Upper lobe of left lung (tissue), 6 donors: ENCODE measurements at regions not wholly inside any gene's neighbourhood (a gene's known extent, or its start where the extent isn't known, plus 50 kb on each side); places are given as distances from the start of the nearest gene placed in this dataset.

Source experiments
- ATAC-seq, 2 donors: fragments of 200-7000 bp; cut with Tn5 transposase; one replicate each; pipeline ENCODE4 v1.9.1; 2022; ENCODE audit warnings: mild to moderate bottlenecking in 2 of 2, moderate library complexity in 2 of 2; ENCODE audit not compliant: low FRiP score in 2 of 2
- DNase-seq, 2 donors: peaks; one replicate each; pipeline ENCODE4 v3.0.0-alpha.2; 2019 to 2020
- H3K27ac ChIP-seq, 4 donors: fragments of 200-600 bp; sonication (generic); one replicate each; pipeline ENCODE4 v1.5.1; 2016 to 2019
- H3K27me3 ChIP-seq, 4 donors: fragments of 200-600 bp; sonication (generic); one replicate each; pipeline ENCODE4 v1.5.1; 2017 to 2019
- H3K36me3 ChIP-seq, 4 donors: fragments of 200-600 bp; sonication (generic); one replicate each; pipeline ENCODE4 v1.5.1; 2016 to 2019
- H3K4me1 ChIP-seq, 4 donors: fragments of 200-600 bp; sonication (generic); one replicate each; pipeline ENCODE4 v1.5.1; 2018 to 2019
- H3K4me3 ChIP-seq, 4 donors: fragments of 200-600 bp; sonication (generic); one replicate each; pipeline ENCODE4 v1.5.1; 2017 to 2019; ENCODE audit warnings: mild to moderate bottlenecking in 2 of 4, moderate library complexity in 1 of 4
- H3K9me3 ChIP-seq, 4 donors: fragments of 200-600 bp; sonication (generic); one replicate each; pipeline ENCODE4 v1.5.1; 2018 to 2019
- EP300 ChIP-seq, 4 donors: sonication (generic); formaldehyde crosslinking; IDR thresholded peaks; one replicate each; pipeline ENCODE4 v1.5.1; 2017; ENCODE audit warnings: antibody characterized with exemption in 4 of 4, control low read depth in 2 of 4
- POLR2A ChIP-seq, 4 donors: fragments of 450-650 bp; IDR thresholded peaks; one replicate each; pipeline ENCODE4 v1.5.1; 2016 to 2017; ENCODE audit warnings: antibody characterized with exemption in 4 of 4, mild to moderate bottlenecking in 2 of 4
- POLR2AphosphoS5 ChIP-seq, 2 donors: sonication (generic); formaldehyde crosslinking; IDR thresholded peaks; one replicate each; pipeline ENCODE4 v1.5.1; 2017; ENCODE audit warnings: antibody characterized with exemption in 2 of 2
- WGBS, 2 donors: methylation state at CpG; one replicate each; pipeline ENCODE4 v1.1.5; 2017 to 2018; 5-methylcytosine and 5-hydroxymethylcytosine counted together
- TF ChIP-seq, protein P1 (sequence below), 6 experiments: fragments of 450-650 bp in 4 of 6; fragments of 200-600 bp in 2 of 6; sonication (generic) in 2 of 6; IDR thresholded peaks; one replicate each; pipeline ENCODE4 v1.5.1; 2016 to 2019; ENCODE audit warnings: antibody characterized with exemption in 6 of 6
- donor health status: DM: no; HTN: no; CAD: no; lungs with moderate emphysema.
- donor health status: DM: no; HTN: yes; CAD: no; lungs with severe emphysema.

DNA sequence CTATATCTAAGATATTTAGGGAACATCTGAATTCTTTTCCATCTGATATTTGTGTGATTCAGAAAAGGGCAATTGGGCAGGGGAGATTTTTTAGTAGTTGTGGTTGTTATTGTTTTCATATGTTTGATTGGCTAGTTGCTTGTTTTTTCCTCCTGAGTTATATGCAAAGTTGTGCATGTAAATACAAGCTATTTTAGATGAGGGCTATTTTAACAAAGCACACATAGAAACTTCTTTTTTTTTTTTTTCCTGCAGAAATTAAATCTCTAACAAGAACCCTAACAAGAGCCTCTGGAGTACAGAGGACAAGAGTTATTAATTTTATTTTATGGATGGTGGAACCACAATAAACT is 559.1 kb downstream of the CETN3 start:
- H3K36me3 ChIP-seq = no peaks in the 10 kb centered on the region
- ATAC-seq = no peak
- H3K4me3 ChIP-seq = no peak overlapping the region
- TF ChIP-seq, protein P1, sequence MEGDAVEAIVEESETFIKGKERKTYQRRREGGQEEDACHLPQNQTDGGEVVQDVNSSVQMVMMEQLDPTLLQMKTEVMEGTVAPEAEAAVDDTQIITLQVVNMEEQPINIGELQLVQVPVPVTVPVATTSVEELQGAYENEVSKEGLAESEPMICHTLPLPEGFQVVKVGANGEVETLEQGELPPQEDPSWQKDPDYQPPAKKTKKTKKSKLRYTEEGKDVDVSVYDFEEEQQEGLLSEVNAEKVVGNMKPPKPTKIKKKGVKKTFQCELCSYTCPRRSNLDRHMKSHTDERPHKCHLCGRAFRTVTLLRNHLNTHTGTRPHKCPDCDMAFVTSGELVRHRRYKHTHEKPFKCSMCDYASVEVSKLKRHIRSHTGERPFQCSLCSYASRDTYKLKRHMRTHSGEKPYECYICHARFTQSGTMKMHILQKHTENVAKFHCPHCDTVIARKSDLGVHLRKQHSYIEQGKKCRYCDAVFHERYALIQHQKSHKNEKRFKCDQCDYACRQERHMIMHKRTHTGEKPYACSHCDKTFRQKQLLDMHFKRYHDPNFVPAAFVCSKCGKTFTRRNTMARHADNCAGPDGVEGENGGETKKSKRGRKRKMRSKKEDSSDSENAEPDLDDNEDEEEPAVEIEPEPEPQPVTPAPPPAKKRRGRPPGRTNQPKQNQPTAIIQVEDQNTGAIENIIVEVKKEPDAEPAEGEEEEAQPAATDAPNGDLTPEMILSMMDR (IDR thresholded peaks at IDR 0.05) = no peak
- TF ChIP-seq EP300 (IDR thresholded peaks at IDR 0.05) = no peak
- no peak for TF ChIP-seq POLR2AphosphoS5 (IDR thresholded peaks at IDR 0.05)
- no peaks in the 10 kb centered on the region for H3K9me3 ChIP-seq
- no peaks in the 10 kb centered on the region for H3K4me1 ChIP-seq
- DNase-seq = no peak
- no peak overlapping the region for H3K27ac ChIP-seq
- H3K27me3 ChIP-seq = no peaks in the 10 kb centered on the region

- no peak for DNase-seq
- TF ChIP-seq, protein P1 (IDR thresholded peaks at IDR 0.05) = no peak
- no peak for TF ChIP-seq EP300 (IDR thresholded peaks at IDR 0.05)
- TF ChIP-seq POLR2A (IDR thresholded peaks at IDR 0.05) = no peak
- no peak for TF ChIP-seq POLR2AphosphoS5 (IDR thresholded peaks at IDR 0.05)
- Histone ChIP-seq H3K4me3 (no peak overlapping the region), H3K4me1 (no peaks in the 10 kb centered on the region), H3K9me3 (no peaks in the 10 kb centered on the region), H3K27me3 (no peaks in the 10 kb centered on the region), H3K27ac (no peak overlapping the region), H3K36me3 (no peaks in the 10 kb centered on the region)
- WGBS, 2 donors = 64 to 92% methylated on average over 1 of the region's 1 CpG
- no peak for ATAC-seq
Measured at GRCh38 chr5:89849830-89850512, 559.6 kb downstream of the CETN3 start.

DNA sequence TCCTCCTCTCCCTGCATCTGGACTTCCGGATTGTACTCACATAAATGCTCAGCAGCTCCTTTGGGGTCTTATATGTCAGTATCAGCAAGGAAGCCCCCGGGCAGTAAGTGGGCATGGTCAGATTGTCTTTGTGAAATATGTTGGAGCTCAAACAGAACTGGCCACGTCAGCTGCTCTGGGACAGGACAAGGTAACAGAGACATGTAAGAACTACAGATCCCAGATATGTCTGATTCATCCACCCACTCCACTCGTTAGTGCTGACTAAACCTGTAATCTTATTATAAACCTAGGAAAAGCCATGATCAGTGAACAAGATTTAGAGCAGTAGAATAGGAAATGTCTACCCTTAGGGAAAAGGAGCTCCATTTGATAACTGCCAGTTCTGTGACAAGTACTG is 561.8 kb downstream of the CETN3 start:
- ATAC-seq (no peak), DNase-seq (no peak)
- H3K4me1 ChIP-seq = no peaks in the 10 kb centered on the region
- no peak overlapping the region for H3K4me3 ChIP-seq
- H3K27me3 ChIP-seq = no peaks in the 10 kb centered on the region
- 82 to 87% methylated on average over 4 of the region's 4 CpGs for WGBS, 2 donors
- H3K27ac ChIP-seq = no peak overlapping the region
- H3K36me3 ChIP-seq = no peaks in the 10 kb centered on the region
- TF ChIP-seq POLR2AphosphoS5 (IDR thresholded peaks at IDR 0.05) = no peak
- no peak for TF ChIP-seq POLR2A (IDR thresholded peaks at IDR 0.05)
- TF ChIP-seq EP300 (IDR thresholded peaks at IDR 0.05) = no peak
- TF ChIP-seq, protein P1 (IDR thresholded peaks at IDR 0.05) = no peak
- H3K9me3 ChIP-seq = no peaks in the 10 kb centered on the region

DNA sequence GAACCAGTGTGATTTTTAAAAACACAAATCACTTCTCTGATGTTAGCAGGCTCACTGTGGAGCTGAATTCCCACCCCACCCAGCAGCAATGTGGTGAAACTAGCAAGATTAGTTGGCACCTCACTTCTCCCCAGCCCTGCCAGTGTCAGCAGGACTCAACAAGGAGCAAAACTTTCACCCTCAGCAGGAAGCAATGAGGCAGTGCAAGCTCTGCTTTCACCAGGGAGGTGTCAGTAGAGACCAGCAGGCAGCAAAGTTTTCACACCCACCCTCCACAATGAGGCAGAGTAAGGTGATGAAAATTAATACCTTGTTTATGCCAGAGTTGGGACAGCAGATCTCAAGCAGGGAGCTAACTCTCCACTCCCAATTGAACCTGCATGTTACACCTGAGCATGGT is 565.0 kb downstream of the CETN3 start:
- Histone ChIP-seq H3K27ac (no peak overlapping the region), H3K27me3 (no peaks in the 10 kb centered on the region), H3K4me3 (no peak overlapping the region), H3K4me1 (no peaks in the 10 kb centered on the region), H3K36me3 (no peaks in the 10 kb centered on the region), H3K9me3 (no peaks in the 10 kb centered on the region)
- no peak for TF ChIP-seq POLR2AphosphoS5 (IDR thresholded peaks at IDR 0.05)
- TF ChIP-seq EP300 (IDR thresholded peaks at IDR 0.05) = no peak
- TF ChIP-seq, protein P1 (IDR thresholded peaks at IDR 0.05) = no peak
- no peak for TF ChIP-seq POLR2A (IDR thresholded peaks at IDR 0.05)
- no peak for DNase-seq
- ATAC-seq = no peak

- H3K27ac ChIP-seq = no peak overlapping the region
Measured at GRCh38 chr5:89842531-89842930, 567.0 kb downstream of the CETN3 start.

More at GRCh38 chr5:89842531-89842930, 567.0 kb downstream of the CETN3 start:
- Histone ChIP-seq H3K27me3 (no peaks in the 10 kb centered on the region), H3K4me3 (no peak overlapping the region), H3K9me3 (no peaks in the 10 kb centered on the region), H3K36me3 (no peaks in the 10 kb centered on the region), H3K4me1 (no peaks in the 10 kb centered on the region)
- no peak for DNase-seq
- TF ChIP-seq, protein P1 (IDR thresholded peaks at IDR 0.05) = no peak
- TF ChIP-seq POLR2A (IDR thresholded peaks at IDR 0.05) (no peak), POLR2AphosphoS5 (IDR thresholded peaks at IDR 0.05) (no peak), EP300 (IDR thresholded peaks at IDR 0.05) (no peak)
- ATAC-seq = no peak
- 23 to 25% methylated on average over 1 of the region's 1 CpG for WGBS, 2 donors
